ENCODE measurements at regions not wholly inside any gene's neighbourhood (a gene's known extent, or its start where the extent isn't known, plus 50 kb on each side); places are given as distances from the start of the nearest gene placed in this dataset.

- in situ Hi-C loops (cut with MboI): loop anchor here (10.0 kb wide), 1 partner anchor 174 kb away; no protein-coding TSS in a partner anchor
- 95% methylated on average over 1 of the region's 1 CpG for WGBS, 2 experiments (ENCODE audit: low coverage in 1 of 2, low lambda C conversion rate in 2 of 2, missing lambda C conversion rate in 2 of 2)
- TF ChIP-seq EZH2phosphoT487 (IDR thresholded peaks at IDR 0.05; ENCODE audit: insufficient read depth, low read depth): no peak
- no peak for TF ChIP-seq EZH2 (IDR thresholded peaks at IDR 0.05; ENCODE audit: insufficient read depth, poor library complexity, severe bottlenecking)
Observed at GRCh38 chr2:63680455-63680854, 91.7 kb downstream of the MDH1 start.

GRCh38 chr2:63681896-63682295 is 93.1 kb downstream of the MDH1 start:
- H2AFZ ChIP-seq: no peak overlapping the region
- no peak for TF ChIP-seq EZH2 (IDR thresholded peaks at IDR 0.05; ENCODE audit: insufficient read depth, poor library complexity, severe bottlenecking)
- no peak for TF ChIP-seq EZH2phosphoT487 (IDR thresholded peaks at IDR 0.05; ENCODE audit: insufficient read depth, low read depth)
- no peaks in the 10 kb centered on the region; the same call in 1 of the 2 replicates for H3K9me2 ChIP-seq (ENCODE audit: insufficient read depth)
- no peak for DNase-seq
- H3K9me3 ChIP-seq (ENCODE audit: low read depth): no peaks in the 10 kb centered on the region
- in situ Hi-C loops (cut with MboI): loop anchor here (10.0 kb wide), 1 partner anchor 173 kb away; no protein-coding TSS in a partner anchor
- H3F3A ChIP-seq (ENCODE audit: insufficient read depth): peaks cover 8% of the 10 kb centered on the region; the same call in 1 of the 2 replicates
- no peaks in the 10 kb centered on the region for H3K36me3 ChIP-seq (ENCODE audit: low read depth)
- H3K4me2 ChIP-seq (ENCODE audit: unreplicated experiment): no peak overlapping the region
- no peak overlapping the region for H3K27ac ChIP-seq
- 94 to 100% methylated on average over 1 of the region's 1 CpG for WGBS, 2 experiments (ENCODE audit: low coverage in 1 of 2, low lambda C conversion rate in 2 of 2, missing lambda C conversion rate in 2 of 2)
- no peak overlapping the region for H3K4me3 ChIP-seq
- no peaks in the 10 kb centered on the region for H3K27me3 ChIP-seq (replicated peaks; ENCODE audit: insufficient read depth)
- H3K79me2 ChIP-seq (ENCODE audit: insufficient read depth): no peaks in the 10 kb centered on the region
- H3K9ac ChIP-seq: no peak overlapping the region
- H4K20me1 ChIP-seq (ENCODE audit: insufficient read depth): no peaks in the 10 kb centered on the region
- H3K4me1 ChIP-seq (ENCODE audit: insufficient read depth): peaks cover 11% of the 10 kb centered on the region

More at GRCh38 chr2:63680455-63680854, 91.7 kb downstream of the MDH1 start:
- Histone ChIP-seq H3K9me3 (ENCODE audit: low read depth) (no peaks in the 10 kb centered on the region), H3K4me3 (no peak overlapping the region), H3K9ac (no peak overlapping the region), H3K9me2 (ENCODE audit: insufficient read depth) (no peaks in the 10 kb centered on the region), H3K4me2 (ENCODE audit: unreplicated experiment) (no peak overlapping the region), H3K27ac (no peak overlapping the region), H3K27me3 (replicated peaks; ENCODE audit: insufficient read depth) (no peaks in the 10 kb centered on the region), H3K4me1 (ENCODE audit: insufficient read depth) (peaks cover 11% of the 10 kb centered on the region), H3K79me2 (ENCODE audit: insufficient read depth) (no peaks in the 10 kb centered on the region), H2AFZ (no peak overlapping the region), H3F3A (ENCODE audit: insufficient read depth) (peaks cover 8% of the 10 kb centered on the region; the same call in 1 of the 2 replicates), H3K36me3 (ENCODE audit: low read depth) (no peaks in the 10 kb centered on the region), H4K20me1 (ENCODE audit: insufficient read depth) (no peaks in the 10 kb centered on the region)
- no peak for DNase-seq

- no peaks in the 10 kb centered on the region for H3K36me3 ChIP-seq (ENCODE audit: low read depth)
- TF ChIP-seq EZH2phosphoT487 (IDR thresholded peaks at IDR 0.05; ENCODE audit: insufficient read depth, low read depth): no peak
- no peak for TF ChIP-seq EZH2 (IDR thresholded peaks at IDR 0.05; ENCODE audit: insufficient read depth, poor library complexity, severe bottlenecking)
- no peaks in the 10 kb centered on the region for H4K20me1 ChIP-seq (ENCODE audit: insufficient read depth)
- no peak overlapping the region for H3K27ac ChIP-seq
- no peaks in the 10 kb centered on the region for H3K9me3 ChIP-seq (ENCODE audit: low read depth)
- no peak overlapping the region for H3K4me3 ChIP-seq
- DNase-seq: peak; percentile 67
- no peaks in the 10 kb centered on the region for H3K27me3 ChIP-seq (replicated peaks; ENCODE audit: insufficient read depth)
- no peaks in the 10 kb centered on the region for H3F3A ChIP-seq (ENCODE audit: insufficient read depth)
- peaks cover 5% of the 10 kb centered on the region for H3K4me1 ChIP-seq (ENCODE audit: insufficient read depth)
- WGBS, 2 experiments (ENCODE audit: low coverage in 1 of 2, low lambda C conversion rate in 2 of 2, missing lambda C conversion rate in 2 of 2): 0% methylated on average over 1 of the region's 1 CpG
- no peaks in the 10 kb centered on the region for H3K79me2 ChIP-seq (ENCODE audit: insufficient read depth)
- no peak overlapping the region for H3K4me2 ChIP-seq (ENCODE audit: unreplicated experiment)
- no peak overlapping the region for H3K9ac ChIP-seq
- no peaks in the 10 kb centered on the region for H3K9me2 ChIP-seq (ENCODE audit: insufficient read depth)
- peak overlapping the region; percentile 15; the same call in 1 of the 2 replicates for H2AFZ ChIP-seq
- in situ Hi-C loops (cut with MboI): no loop called here
Observed at GRCh38 chr2:63692002-63692606, 103.3 kb downstream of the MDH1 start.

- Histone ChIP-seq H3K4me3 (no peak overlapping the region), H3K4me1 (ENCODE audit: insufficient read depth) (peaks cover 23% of the 10 kb centered on the region), H3K4me2 (ENCODE audit: unreplicated experiment) (no peak overlapping the region), H2AFZ (no peak overlapping the region), H4K20me1 (ENCODE audit: insufficient read depth) (no peaks in the 10 kb centered on the region), H3K27ac (no peak overlapping the region), H3K36me3 (ENCODE audit: low read depth) (no peaks in the 10 kb centered on the region), H3K9ac (no peak overlapping the region), H3K79me2 (ENCODE audit: insufficient read depth) (no peaks in the 10 kb centered on the region), H3K27me3 (replicated peaks; ENCODE audit: insufficient read depth) (no peaks in the 10 kb centered on the region), H3K9me2 (ENCODE audit: insufficient read depth) (no peaks in the 10 kb centered on the region), H3F3A (ENCODE audit: insufficient read depth) (peaks cover 23% of the 10 kb centered on the region), H3K9me3 (ENCODE audit: low read depth) (no peaks in the 10 kb centered on the region)
- in situ Hi-C loops (cut with MboI): no loop called here
- no peak for DNase-seq
- no peak for TF ChIP-seq EZH2 (IDR thresholded peaks at IDR 0.05; ENCODE audit: insufficient read depth, poor library complexity, severe bottlenecking)
- no peak for TF ChIP-seq EZH2phosphoT487 (IDR thresholded peaks at IDR 0.05; ENCODE audit: insufficient read depth, low read depth)
Observed at GRCh38 chr2:63695583-63695982, 106.8 kb downstream of the MDH1 start.

All from GM23248 (cell line).